ENCODE measurements at regions not wholly inside any gene's neighbourhood (a gene's known extent, or its start where the extent isn't known, plus 50 kb on each side); places are given as distances from the start of the nearest gene placed in this dataset.

DNA sequence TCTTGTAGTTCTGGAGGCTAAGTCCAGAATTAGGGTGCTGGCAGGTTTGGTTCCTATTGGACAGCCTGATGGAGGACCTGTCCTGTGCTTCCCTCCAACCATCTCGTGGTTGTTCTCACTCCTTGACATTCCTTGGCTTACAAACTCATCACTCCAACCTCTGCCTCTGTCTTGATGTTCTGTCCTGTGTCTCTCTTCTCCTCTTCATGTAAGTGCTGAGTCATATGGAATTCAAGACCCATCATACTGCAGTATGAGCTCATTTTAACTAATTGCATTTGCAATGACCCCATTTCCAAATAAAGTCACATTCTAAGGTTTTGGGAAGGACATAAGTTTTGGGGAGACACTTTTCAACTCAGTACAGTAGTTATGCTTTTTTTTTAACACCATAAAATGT lies 374.7 kb downstream of the TRIB2 start:
- TF ChIP-seq, protein P1, sequence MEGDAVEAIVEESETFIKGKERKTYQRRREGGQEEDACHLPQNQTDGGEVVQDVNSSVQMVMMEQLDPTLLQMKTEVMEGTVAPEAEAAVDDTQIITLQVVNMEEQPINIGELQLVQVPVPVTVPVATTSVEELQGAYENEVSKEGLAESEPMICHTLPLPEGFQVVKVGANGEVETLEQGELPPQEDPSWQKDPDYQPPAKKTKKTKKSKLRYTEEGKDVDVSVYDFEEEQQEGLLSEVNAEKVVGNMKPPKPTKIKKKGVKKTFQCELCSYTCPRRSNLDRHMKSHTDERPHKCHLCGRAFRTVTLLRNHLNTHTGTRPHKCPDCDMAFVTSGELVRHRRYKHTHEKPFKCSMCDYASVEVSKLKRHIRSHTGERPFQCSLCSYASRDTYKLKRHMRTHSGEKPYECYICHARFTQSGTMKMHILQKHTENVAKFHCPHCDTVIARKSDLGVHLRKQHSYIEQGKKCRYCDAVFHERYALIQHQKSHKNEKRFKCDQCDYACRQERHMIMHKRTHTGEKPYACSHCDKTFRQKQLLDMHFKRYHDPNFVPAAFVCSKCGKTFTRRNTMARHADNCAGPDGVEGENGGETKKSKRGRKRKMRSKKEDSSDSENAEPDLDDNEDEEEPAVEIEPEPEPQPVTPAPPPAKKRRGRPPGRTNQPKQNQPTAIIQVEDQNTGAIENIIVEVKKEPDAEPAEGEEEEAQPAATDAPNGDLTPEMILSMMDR (IDR thresholded peaks at IDR 0.05; ENCODE audit: borderline replicate concordance, extremely low read depth, low read length, poor library complexity, severe bottlenecking): no peak
- no peak for TF ChIP-seq EZH2 (IDR thresholded peaks at IDR 0.05; ENCODE audit: borderline replicate concordance, low read depth, low read length, severe bottlenecking)
